NB4 (cell line): ENCODE measurements at regions not wholly inside any gene's neighbourhood (a gene's known extent, or its start where the extent isn't known, plus 50 kb on each side); places are given as distances from the start of the nearest gene placed in this dataset.

Source experiments
- CTCF ChIP-seq: IDR thresholded peaks from one replicate; pipeline ENCODE4 v1.5.1; 2012; ENCODE audit warnings: low read depth, low read length
- MAX ChIP-seq: IDR thresholded peaks from 2 replicates; pipeline ENCODE4 v1.6.1; 2011; ENCODE audit warnings: low read depth, low read length
- POLR2A ChIP-seq: IDR thresholded peaks from 2 replicates; pipeline ENCODE4 v1.6.1; 2011; ENCODE audit warnings: mild to moderate bottlenecking; ENCODE audit not compliant: insufficient read length; ENCODE audit errors: extremely low read depth

GRCh38 chr17:31673076-31673475 is 186.0 kb downstream of the COPRS start:
- TF ChIP-seq POLR2A (no peak), CTCF (no peak), MAX (no peak)
